Retinal pigment epithelial cell (primary cell): ENCODE measurements at regions not wholly inside any gene's neighbourhood (a gene's known extent, or its start where the extent isn't known, plus 50 kb on each side); places are given as distances from the start of the nearest gene placed in this dataset.

Experiments
- DNase-seq: peaks from one replicate; pipeline ENCODE4 v3.0.0-alpha.2; 2010; ENCODE audit warnings: low read depth
- H3K4me3 ChIP-seq: 2 replicates; pipeline ENCODE4 v1.5.1; 2011; ENCODE audit warnings: mild to moderate bottlenecking, low read length, control low read depth, moderate library complexity
- CTCF ChIP-seq: conservative IDR thresholded peaks from 2 replicates; pipeline ENCODE4 v1.5.1; 2011; ENCODE audit warnings: low read depth, low read length, control low read depth, inconsistent platforms

GRCh38 chr18:30234755-30235154, 807.8 kb downstream of the DSC3 start:
- no peak overlapping the region for H3K4me3 ChIP-seq
- no peak for DNase-seq
- TF ChIP-seq CTCF, result no peak

GRCh38 chr18:30211112-30211511, 831.4 kb downstream of the DSC3 start:
- no peak overlapping the region for H3K4me3 ChIP-seq
- no peak for TF ChIP-seq CTCF
- DNase-seq, result no peak

GRCh38 chr18:30208546-30208945, 834.0 kb downstream of the DSC3 start:
- no peak for DNase-seq
- no peak overlapping the region for H3K4me3 ChIP-seq
- no peak for TF ChIP-seq CTCF

GRCh38 chr18:30192216-30192615, 850.3 kb downstream of the DSC3 start:
- no peak for DNase-seq
- H3K4me3 ChIP-seq, result no peak overlapping the region
- TF ChIP-seq CTCF, result no peak

GRCh38 chr18:30186245-30186644, 856.3 kb downstream of the DSC3 start:
- DNase-seq, result no peak
- TF ChIP-seq CTCF, result no peak
- H3K4me3 ChIP-seq, result no peak overlapping the region

GRCh38 chr18:30177056-30177455, 865.5 kb downstream of the DSC3 start:
- no peak for TF ChIP-seq CTCF
- no peak overlapping the region for H3K4me3 ChIP-seq
- DNase-seq, result peak; percentile 96

- H3K4me3 ChIP-seq, result no peak overlapping the region
- TF ChIP-seq CTCF, result no peak
- DNase-seq, result no peak
Measured at GRCh38 chr18:30175621-30176225, 866.8 kb downstream of the DSC3 start.
